Muscle layer of colon (tissue), 2 donors: ENCODE measurements at regions not wholly inside any gene's neighbourhood (a gene's known extent, or its start where the extent isn't known, plus 50 kb on each side); places are given as distances from the start of the nearest gene placed in this dataset.

Source experiments
- H3K27ac ChIP-seq: one replicate; pipeline ENCODE4 v1.7.0; 2013; ENCODE audit warnings: low read depth, mild to moderate bottlenecking, low read length, moderate library complexity
- H3K27me3 ChIP-seq, 2 donors: one replicate each; pipeline ENCODE4 v1.7.0; 2013; ENCODE audit warnings: low read length in 2 of 2, mild to moderate bottlenecking in 2 of 2; ENCODE audit not compliant: insufficient read depth in 2 of 2, control insufficient read depth in 1 of 2
- H3K36me3 ChIP-seq: one replicate; pipeline ENCODE4 v1.7.0; 2013; ENCODE audit warnings: mild to moderate bottlenecking, low read length; ENCODE audit not compliant: insufficient read depth
- H3K4me1 ChIP-seq: one replicate; pipeline ENCODE4 v1.7.0; 2013; ENCODE audit warnings: mild to moderate bottlenecking, low read length; ENCODE audit not compliant: insufficient read depth
- H3K4me3 ChIP-seq, 2 donors: one replicate each; pipeline ENCODE4 v1.7.0; 2013; ENCODE audit warnings: low read length in 2 of 2, low read depth in 1 of 2, mild to moderate bottlenecking in 1 of 2, moderate library complexity in 1 of 2
- H3K9ac ChIP-seq: one replicate; pipeline ENCODE4 v1.7.0; 2013; ENCODE audit warnings: low read length
- H3K9me3 ChIP-seq: one replicate; pipeline ENCODE4 v1.7.0; 2013; ENCODE audit warnings: mild to moderate bottlenecking, low read length
- donor health status: abdominal sarcoma.
- donor health status: Adenocarcinoma of cecum.

GRCh38 chr9:16025627-16026026 lies 472.8 kb downstream of the CCDC171 start:
- H3K27me3 ChIP-seq = no peaks in the 10 kb centered on the region
- H3K27ac ChIP-seq = no peak overlapping the region
- H3K9ac ChIP-seq = no peak overlapping the region
- H3K4me1 ChIP-seq = no peaks in the 10 kb centered on the region
- no peaks in the 10 kb centered on the region for H3K9me3 ChIP-seq
- no peaks in the 10 kb centered on the region for H3K36me3 ChIP-seq
- no peak overlapping the region for H3K4me3 ChIP-seq

GRCh38 chr9:16026886-16027285 lies 474.0 kb downstream of the CCDC171 start:
- H3K27ac ChIP-seq = no peak overlapping the region
- H3K9ac ChIP-seq = no peak overlapping the region
- no peaks in the 10 kb centered on the region for H3K9me3 ChIP-seq
- no peaks in the 10 kb centered on the region for H3K36me3 ChIP-seq
- no peaks in the 10 kb centered on the region for H3K27me3 ChIP-seq
- no peaks in the 10 kb centered on the region for H3K4me1 ChIP-seq
- H3K4me3 ChIP-seq = no peak overlapping the region

GRCh38 chr9:16028548-16028947 lies 475.7 kb downstream of the CCDC171 start:
- no peaks in the 10 kb centered on the region for H3K27me3 ChIP-seq
- H3K4me3 ChIP-seq = no peak overlapping the region
- H3K9me3 ChIP-seq = no peaks in the 10 kb centered on the region
- no peak overlapping the region for H3K27ac ChIP-seq
- H3K9ac ChIP-seq = no peak overlapping the region
- no peaks in the 10 kb centered on the region for H3K4me1 ChIP-seq
- H3K36me3 ChIP-seq = no peaks in the 10 kb centered on the region

- Histone ChIP-seq H3K4me1 (no peaks in the 10 kb centered on the region), H3K27me3 (no peaks in the 10 kb centered on the region), H3K9me3 (no peaks in the 10 kb centered on the region), H3K9ac (no peak overlapping the region), H3K4me3 (no peak overlapping the region), H3K36me3 (no peaks in the 10 kb centered on the region), H3K27ac (no peak overlapping the region)
Measured at GRCh38 chr9:16029046-16029615, 476.3 kb downstream of the CCDC171 start.

GRCh38 chr9:16029796-16030363 lies 477.0 kb downstream of the CCDC171 start:
- Histone ChIP-seq H3K27me3 (no peaks in the 10 kb centered on the region), H3K4me3 (no peak overlapping the region), H3K9ac (no peak overlapping the region), H3K9me3 (no peaks in the 10 kb centered on the region), H3K27ac (no peak overlapping the region), H3K4me1 (no peaks in the 10 kb centered on the region), H3K36me3 (no peaks in the 10 kb centered on the region)

GRCh38 chr9:16030528-16031185 lies 477.8 kb downstream of the CCDC171 start:
- H3K4me1 ChIP-seq = no peaks in the 10 kb centered on the region
- H3K27ac ChIP-seq = no peak overlapping the region
- no peaks in the 10 kb centered on the region for H3K9me3 ChIP-seq
- H3K4me3 ChIP-seq = no peak overlapping the region
- no peaks in the 10 kb centered on the region for H3K27me3 ChIP-seq
- no peak overlapping the region for H3K9ac ChIP-seq
- H3K36me3 ChIP-seq = no peaks in the 10 kb centered on the region

GRCh38 chr9:16031486-16031885 lies 478.6 kb downstream of the CCDC171 start:
- Histone ChIP-seq H3K4me1 (no peaks in the 10 kb centered on the region), H3K36me3 (no peaks in the 10 kb centered on the region), H3K9me3 (no peaks in the 10 kb centered on the region), H3K27me3 (no peaks in the 10 kb centered on the region), H3K27ac (no peak overlapping the region), H3K4me3 (no peak overlapping the region), H3K9ac (no peak overlapping the region)

- no peak overlapping the region for H3K9ac ChIP-seq
- H3K4me1 ChIP-seq = no peaks in the 10 kb centered on the region
- H3K9me3 ChIP-seq = no peaks in the 10 kb centered on the region
- H3K27ac ChIP-seq = no peak overlapping the region
- no peak overlapping the region for H3K4me3 ChIP-seq
- no peaks in the 10 kb centered on the region for H3K36me3 ChIP-seq
- no peaks in the 10 kb centered on the region for H3K27me3 ChIP-seq
Measured at GRCh38 chr9:16031971-16032370, 479.1 kb downstream of the CCDC171 start.

GRCh38 chr9:16032799-16033198 lies 480.0 kb downstream of the CCDC171 start:
- no peaks in the 10 kb centered on the region for H3K4me1 ChIP-seq
- no peaks in the 10 kb centered on the region for H3K9me3 ChIP-seq
- H3K36me3 ChIP-seq = no peaks in the 10 kb centered on the region
- H3K4me3 ChIP-seq = no peak overlapping the region
- H3K27ac ChIP-seq = no peak overlapping the region
- no peak overlapping the region for H3K9ac ChIP-seq
- H3K27me3 ChIP-seq = no peaks in the 10 kb centered on the region

- no peaks in the 10 kb centered on the region for H3K27me3 ChIP-seq
- H3K4me1 ChIP-seq = no peaks in the 10 kb centered on the region
- H3K4me3 ChIP-seq = no peak overlapping the region
- no peaks in the 10 kb centered on the region for H3K36me3 ChIP-seq
- no peak overlapping the region for H3K9ac ChIP-seq
- H3K9me3 ChIP-seq = no peaks in the 10 kb centered on the region
- no peak overlapping the region for H3K27ac ChIP-seq
Measured at GRCh38 chr9:16033253-16033652, 480.4 kb downstream of the CCDC171 start.

- H3K9ac ChIP-seq = no peak overlapping the region
- H3K4me3 ChIP-seq = no peak overlapping the region
- H3K36me3 ChIP-seq = no peaks in the 10 kb centered on the region
- H3K9me3 ChIP-seq = no peaks in the 10 kb centered on the region
- H3K4me1 ChIP-seq = peaks cover 3% of the 10 kb centered on the region
- no peak overlapping the region for H3K27ac ChIP-seq
- H3K27me3 ChIP-seq = no peaks in the 10 kb centered on the region
Measured at GRCh38 chr9:16033921-16034691, 481.3 kb downstream of the CCDC171 start.
